HepG2 (cell line): ENCODE measurements at regions not wholly inside any gene's neighbourhood (a gene's known extent, or its start where the extent isn't known, plus 50 kb on each side); places are given as distances from the start of the nearest gene placed in this dataset.

Source experiments
- MTA3 ChIP-seq: sonication (generic); formaldehyde crosslinking; IDR thresholded peaks from 2 replicates; pipeline ENCODE4 v1.4.0; 2020; ENCODE audit warnings: missing genetic modification reagents
- RAD51 ChIP-seq: fragments of 450-650 bp; IDR thresholded peaks from 2 replicates; pipeline ENCODE4 v1.6.1; 2016; ENCODE audit warnings: borderline replicate concordance
- TF ChIP-seq, protein P1 (sequence below): sonication (generic); formaldehyde crosslinking; IDR thresholded peaks from 2 replicates; pipeline ENCODE4 v1.4.0; 2020; ENCODE audit warnings: mild to moderate bottlenecking, missing genetic modification reagents, borderline replicate concordance
- TF ChIP-seq, protein P2 (sequence below), 2 experiments: IDR thresholded peaks; 2 replicates each; pipeline ENCODE4 v1.6.1; 2011 to 2012; ENCODE audit warnings: low read length in 2 of 2, borderline replicate concordance in 1 of 2, low read depth in 1 of 2, mild to moderate bottlenecking in 1 of 2, moderate library complexity in 1 of 2
- TF ChIP-seq, protein P3 (sequence below): sonication (generic); formaldehyde crosslinking; IDR thresholded peaks from 2 replicates; pipeline ENCODE4 v1.5.0; 2020; ENCODE audit warnings: mild to moderate bottlenecking, missing genetic modification reagents, moderate library complexity

DNA sequence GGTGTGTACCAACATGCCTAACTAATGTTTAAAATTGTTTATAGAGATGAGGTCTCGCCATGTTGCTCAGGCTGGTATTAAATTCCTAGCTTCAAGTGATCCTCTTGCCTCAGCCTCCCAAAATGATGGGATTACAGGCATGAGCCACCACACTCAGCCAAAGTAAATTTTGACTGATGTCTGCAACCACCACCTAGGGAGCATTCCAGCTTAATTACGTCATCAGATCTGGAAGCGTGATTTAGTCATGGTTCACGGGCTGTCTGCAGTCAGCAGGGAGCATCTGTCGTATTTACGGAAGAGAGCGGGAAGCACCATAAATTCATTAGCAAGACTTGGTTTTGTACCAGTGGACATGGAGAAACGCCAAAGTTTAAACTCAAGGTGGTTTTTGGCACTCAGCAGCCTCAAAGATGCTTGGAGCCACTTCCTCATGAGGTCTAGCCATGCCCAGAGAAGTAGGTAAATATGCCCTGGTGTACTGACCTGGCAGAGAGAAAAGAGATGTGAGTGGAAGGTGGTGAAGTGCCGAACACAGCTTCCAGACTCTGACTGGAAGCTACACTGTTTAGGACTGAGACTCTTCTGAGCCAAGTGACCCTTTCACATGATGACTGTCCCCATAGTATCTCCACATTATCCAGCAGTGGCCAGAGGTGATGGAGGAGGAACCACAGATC, 60.8 kb upstream of the SLC35F3 start:
- no peak for TF ChIP-seq MTA3 (CRISPR knock-in tag)
- TF ChIP-seq, protein P1, sequence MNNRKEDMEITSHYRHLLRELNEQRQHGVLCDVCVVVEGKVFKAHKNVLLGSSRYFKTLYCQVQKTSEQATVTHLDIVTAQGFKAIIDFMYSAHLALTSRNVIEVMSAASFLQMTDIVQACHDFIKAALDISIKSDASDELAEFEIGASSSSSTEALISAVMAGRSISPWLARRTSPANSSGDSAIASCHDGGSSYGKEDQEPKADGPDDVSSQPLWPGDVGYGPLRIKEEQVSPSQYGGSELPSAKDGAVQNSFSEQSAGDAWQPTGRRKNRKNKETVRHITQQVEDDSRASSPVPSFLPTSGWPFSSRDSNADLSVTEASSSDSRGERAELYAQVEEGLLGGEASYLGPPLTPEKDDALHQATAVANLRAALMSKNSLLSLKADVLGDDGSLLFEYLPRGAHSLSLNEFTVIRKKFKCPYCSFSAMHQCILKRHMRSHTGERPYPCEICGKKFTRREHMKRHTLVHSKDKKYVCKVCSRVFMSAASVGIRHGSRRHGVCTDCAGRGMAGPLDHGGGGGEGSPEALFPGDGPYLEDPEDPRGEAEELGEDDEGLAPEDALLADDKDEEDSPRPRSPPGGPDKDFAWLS (CRISPR knock-in tag) = no peak
- TF ChIP-seq, protein P2, sequence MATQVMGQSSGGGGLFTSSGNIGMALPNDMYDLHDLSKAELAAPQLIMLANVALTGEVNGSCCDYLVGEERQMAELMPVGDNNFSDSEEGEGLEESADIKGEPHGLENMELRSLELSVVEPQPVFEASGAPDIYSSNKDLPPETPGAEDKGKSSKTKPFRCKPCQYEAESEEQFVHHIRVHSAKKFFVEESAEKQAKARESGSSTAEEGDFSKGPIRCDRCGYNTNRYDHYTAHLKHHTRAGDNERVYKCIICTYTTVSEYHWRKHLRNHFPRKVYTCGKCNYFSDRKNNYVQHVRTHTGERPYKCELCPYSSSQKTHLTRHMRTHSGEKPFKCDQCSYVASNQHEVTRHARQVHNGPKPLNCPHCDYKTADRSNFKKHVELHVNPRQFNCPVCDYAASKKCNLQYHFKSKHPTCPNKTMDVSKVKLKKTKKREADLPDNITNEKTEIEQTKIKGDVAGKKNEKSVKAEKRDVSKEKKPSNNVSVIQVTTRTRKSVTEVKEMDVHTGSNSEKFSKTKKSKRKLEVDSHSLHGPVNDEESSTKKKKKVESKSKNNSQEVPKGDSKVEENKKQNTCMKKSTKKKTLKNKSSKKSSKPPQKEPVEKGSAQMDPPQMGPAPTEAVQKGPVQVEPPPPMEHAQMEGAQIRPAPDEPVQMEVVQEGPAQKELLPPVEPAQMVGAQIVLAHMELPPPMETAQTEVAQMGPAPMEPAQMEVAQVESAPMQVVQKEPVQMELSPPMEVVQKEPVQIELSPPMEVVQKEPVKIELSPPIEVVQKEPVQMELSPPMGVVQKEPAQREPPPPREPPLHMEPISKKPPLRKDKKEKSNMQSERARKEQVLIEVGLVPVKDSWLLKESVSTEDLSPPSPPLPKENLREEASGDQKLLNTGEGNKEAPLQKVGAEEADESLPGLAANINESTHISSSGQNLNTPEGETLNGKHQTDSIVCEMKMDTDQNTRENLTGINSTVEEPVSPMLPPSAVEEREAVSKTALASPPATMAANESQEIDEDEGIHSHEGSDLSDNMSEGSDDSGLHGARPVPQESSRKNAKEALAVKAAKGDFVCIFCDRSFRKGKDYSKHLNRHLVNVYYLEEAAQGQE (IDR thresholded peaks at IDR 0.05; ENCODE audit: borderline replicate concordance in 1 of 2, low read depth in 1 of 2, low read length in 2 of 2) = no peak
- TF ChIP-seq, protein P3, sequence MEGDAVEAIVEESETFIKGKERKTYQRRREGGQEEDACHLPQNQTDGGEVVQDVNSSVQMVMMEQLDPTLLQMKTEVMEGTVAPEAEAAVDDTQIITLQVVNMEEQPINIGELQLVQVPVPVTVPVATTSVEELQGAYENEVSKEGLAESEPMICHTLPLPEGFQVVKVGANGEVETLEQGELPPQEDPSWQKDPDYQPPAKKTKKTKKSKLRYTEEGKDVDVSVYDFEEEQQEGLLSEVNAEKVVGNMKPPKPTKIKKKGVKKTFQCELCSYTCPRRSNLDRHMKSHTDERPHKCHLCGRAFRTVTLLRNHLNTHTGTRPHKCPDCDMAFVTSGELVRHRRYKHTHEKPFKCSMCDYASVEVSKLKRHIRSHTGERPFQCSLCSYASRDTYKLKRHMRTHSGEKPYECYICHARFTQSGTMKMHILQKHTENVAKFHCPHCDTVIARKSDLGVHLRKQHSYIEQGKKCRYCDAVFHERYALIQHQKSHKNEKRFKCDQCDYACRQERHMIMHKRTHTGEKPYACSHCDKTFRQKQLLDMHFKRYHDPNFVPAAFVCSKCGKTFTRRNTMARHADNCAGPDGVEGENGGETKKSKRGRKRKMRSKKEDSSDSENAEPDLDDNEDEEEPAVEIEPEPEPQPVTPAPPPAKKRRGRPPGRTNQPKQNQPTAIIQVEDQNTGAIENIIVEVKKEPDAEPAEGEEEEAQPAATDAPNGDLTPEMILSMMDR (CRISPR knock-in tag) = no peak
- TF ChIP-seq RAD51 = no peak
